ENCODE measurements at regions not wholly inside any gene's neighbourhood (a gene's known extent, or its start where the extent isn't known, plus 50 kb on each side); places are given as distances from the start of the nearest gene placed in this dataset.

- Mint-ChIP-seq H3K9me3 (peaks cover 5% of the 10 kb centered on the region), H3K4me1 (no peaks in the 10 kb centered on the region), H3K27me3 (ENCODE audit: low read depth) (peaks cover 72% of the 10 kb centered on the region), H3K27ac (ENCODE audit: unreplicated experiment) (no peak overlapping the region), H3K4me3 (no peak overlapping the region), H3K36me3 (ENCODE audit: low read depth) (peaks cover 2% of the 10 kb centered on the region)
- TF ChIP-seq CTCF (conservative IDR thresholded peaks at IDR 0.05), result no peak
- DNase-seq (ENCODE audit: low read depth, low spot score), result no peak
Observed at GRCh38 chr20:18237682-18238081, 50.6 kb upstream of the ZNF133 start.

Measured in neural crest cell (in vitro differentiated cells).